ENCODE measurements at regions not wholly inside any gene's neighbourhood (a gene's known extent, or its start where the extent isn't known, plus 50 kb on each side); places are given as distances from the start of the nearest gene placed in this dataset.

DNA sequence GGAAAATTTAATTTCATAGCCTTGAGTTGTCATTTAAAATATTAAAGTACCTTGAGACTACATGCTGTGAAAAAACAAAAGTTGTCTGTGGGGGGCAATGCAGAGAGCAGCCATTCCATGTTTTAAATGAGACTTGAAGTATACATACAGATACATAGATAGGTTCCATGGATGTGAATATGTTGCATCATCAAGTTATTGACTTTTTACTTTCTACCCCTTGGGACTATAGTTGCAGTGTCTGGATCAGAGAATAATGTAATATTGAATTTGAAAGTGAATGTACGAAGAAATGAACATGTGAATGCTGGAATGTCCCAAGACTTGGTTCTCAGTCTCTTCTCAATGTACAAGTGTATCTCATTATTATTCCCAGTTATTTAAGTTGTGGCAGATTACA, 751.0 kb downstream of the MRPL39 start:
- no peak for DNase-seq

DNA sequence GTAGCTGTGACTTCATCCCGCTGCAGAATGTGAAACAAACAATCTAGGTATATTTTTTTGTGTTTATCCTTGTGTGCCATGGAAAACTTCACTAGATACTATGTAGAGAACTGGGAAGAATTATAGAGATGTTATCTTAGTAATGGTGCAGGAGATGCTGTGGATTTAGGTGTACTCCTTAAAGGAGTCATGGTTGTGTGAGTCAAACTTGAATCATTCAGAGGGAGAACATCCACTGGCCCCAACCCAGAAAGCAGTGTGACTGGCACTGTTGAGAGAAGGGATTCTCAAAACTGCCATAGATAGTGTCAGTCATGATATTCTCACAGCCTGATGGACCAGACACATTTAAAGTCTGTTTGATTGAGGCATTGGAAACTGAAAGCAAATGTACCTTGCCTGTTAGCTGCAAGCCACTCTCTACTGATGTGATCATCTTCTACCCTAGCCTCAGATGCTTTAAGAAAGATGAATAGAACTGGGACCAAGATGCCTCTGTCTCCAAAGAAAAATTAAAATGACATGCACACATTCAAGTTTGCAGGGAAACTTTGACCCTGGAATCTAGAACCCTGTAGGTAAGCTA, 754.6 kb downstream of the MRPL39 start:
- no peak for DNase-seq

DNA sequence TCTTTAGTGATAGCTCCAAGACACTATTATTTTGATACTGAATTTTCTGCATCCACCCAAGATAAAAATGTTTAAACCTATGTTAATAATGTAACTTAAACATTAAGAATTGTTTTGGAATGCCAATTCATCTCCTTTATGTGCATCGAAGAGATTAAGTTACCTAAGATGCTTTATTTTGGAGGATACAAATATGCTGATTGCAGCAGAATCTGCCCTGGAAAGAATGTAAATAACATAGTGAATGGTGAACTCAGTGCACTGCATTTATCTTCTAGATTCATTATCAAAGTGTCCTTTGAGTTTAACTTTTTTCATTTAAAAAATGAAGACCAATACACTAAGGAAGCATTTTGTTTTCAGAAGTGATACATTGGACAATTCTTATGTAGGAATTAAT, 757.2 kb downstream of the MRPL39 start:
- no peak for DNase-seq

DNA sequence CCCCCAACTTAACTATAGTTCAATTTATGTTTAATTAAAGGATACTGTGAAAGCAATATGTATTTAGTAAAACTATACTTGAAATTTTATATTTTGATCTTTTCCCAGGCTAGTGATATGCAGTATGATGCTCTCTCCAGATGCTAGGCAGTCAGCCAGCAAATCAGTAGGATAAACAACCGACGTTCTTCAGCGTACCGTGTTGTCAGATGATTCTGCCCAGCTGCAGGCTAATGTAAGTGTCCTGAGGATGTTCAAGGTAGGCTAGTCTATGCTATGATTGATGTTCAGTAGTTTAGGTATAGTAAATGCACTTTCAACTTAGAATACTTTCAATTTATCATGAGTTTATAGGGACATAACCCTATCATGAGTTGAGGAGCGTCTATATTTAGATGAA, 762.6 kb downstream of the MRPL39 start:
- no peak for DNase-seq

DNA sequence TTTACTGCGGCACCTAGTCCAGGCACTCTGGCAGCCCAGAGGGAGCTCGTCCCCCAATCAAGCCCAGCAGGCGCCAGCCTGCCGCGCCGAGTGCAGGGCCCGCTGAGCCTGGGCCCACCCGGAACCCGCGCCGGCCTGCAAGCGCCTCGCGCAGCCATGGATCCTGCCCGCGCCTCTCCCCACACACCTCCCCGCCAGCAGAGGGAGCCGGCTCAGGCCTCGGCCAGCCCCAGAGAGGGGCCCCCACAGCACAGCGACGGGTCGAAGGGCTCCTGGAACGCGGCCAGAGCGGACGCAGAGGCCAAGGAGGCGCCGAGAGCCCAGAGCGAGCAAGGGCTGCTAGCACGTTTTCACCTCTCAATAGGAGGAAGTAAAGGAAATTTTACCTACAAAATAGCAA, 767.0 kb downstream of the MRPL39 start:
- DNase-seq, result no peak

DNA sequence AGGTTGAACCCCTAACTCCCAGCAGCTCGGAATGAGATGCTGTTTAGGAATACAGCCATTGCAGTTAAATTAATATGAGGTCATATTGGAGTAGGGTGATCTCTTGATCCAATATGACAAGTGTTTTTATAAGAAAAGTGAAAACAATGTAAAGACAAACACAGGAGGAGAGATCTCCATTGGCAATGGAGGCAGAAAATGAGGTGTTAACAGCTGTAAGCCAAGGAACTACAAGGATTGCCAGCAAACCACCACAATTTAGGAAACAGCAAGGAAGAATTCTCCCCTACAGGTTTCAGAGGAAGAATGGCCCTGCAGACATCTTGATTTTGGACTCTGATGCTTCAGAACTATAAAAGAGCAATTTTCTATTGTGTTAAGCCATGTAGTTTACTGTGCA, 774.3 kb downstream of the MRPL39 start:
- no peak for DNase-seq

DNA sequence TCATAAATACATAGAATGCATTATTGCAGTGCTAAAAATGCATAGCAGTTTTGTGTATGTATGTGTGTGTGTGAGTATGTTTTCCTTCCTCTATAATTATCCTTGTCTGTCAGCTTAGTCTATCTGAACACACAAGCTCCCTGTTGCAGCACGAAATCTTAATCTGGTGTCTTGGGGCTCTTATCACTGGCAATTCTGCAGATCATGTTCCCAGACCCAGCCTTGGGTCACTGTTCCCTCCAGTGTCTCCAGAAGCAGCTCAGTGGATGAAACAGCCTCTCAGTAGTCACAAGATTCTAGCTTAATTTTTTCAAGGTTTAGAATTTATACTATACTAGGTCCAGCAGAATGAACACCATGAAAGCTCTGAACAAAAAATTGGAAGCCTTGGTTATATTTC, 777.9 kb downstream of the MRPL39 start:
- no peak for DNase-seq

DNA sequence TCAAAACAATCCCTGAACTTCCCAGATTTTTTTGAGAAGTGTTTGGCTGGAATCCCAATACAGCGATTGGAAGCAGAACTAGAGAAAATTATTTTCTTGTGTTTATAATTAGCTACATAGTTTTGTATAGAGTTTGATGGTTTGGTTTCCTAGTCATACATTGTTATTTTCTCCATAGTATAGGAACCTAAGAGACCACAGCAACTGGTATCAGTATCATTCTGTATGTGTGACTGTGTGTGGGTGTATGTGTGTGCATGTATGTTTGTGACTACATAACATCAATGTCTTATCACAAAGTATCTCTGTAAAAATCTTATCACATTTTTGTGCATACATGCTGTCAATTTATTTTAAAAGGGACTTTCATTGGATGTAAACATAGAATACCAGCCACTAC, 780.5 kb downstream of the MRPL39 start:
- no peak for DNase-seq

DNA sequence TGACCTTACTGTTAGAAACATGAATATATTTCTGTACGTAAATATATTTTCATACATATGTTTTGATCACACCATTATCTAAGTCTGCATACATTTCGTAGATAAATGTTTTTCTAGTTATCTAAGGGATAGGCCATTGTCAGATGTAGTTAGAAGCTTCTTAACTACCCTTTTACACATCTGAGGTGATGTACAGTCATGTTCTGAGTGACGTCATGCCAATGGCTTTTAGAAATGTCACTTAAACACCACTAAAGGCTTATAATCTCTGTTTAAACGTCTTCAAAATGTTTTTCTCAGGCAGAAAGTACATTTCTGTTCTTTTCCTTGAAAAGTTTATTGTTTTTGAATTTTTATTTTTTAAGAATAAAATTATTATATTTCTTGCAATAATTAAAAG, 781.9 kb downstream of the MRPL39 start:
- no peak for DNase-seq

DNA sequence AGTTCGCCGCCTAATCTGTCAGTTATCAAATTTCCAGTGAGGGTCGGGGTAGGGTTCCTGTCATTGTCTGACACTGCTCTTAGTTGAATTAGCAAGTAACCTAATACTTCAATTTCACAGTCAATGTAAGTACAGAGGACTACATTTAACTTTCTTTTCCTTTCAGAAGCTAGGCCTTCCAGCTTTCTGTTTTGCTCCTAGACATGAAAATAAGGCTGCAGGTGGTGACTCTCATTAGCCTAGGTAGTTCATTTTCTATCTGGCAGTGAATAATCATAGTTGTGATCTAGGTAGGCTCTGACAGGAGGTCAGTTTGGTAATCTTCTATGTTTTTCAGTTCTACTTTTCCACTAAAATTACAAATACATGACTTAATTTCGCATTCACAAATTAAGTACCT, 783.1 kb downstream of the MRPL39 start:
- no peak for DNase-seq

DNA sequence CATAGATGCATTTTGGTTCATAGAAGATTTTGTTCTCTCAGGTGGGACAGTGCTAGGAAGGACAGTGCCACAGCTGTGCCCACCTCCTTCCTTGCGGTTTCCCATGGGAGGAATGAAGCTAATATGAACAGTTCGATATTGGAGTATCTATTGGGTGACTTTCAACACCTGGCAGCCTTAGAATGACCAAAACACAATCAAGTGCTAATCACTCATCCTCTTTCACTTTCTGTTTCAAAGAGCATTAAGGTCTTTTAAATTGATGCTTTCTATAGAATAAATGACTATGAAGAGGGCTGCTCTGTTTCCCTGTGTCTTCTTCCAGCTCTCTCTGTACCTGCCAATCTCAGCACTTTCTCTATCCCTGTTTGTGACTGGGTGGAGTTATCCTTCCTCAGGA, 784.0 kb downstream of the MRPL39 start:
- DNase-seq, result no peak

DNA sequence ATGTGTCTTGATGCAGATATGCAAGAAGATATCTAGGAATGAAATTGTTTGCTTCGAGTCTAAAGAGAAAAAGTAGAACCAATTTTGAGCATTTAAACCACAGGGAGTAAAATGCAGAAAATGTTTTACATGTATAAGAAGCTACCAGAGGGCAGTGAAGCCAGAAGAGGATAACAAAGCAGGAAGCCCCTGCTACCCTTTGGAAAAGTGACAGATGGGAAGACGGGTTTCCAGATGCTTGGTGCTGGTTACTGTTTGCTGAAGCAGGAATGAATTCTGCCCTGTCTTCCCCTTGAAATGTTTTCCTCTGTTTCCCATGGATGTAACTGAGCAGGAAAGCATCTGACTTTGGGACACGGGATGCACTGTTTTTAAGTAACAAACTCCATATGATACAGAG, 822.2 kb downstream of the MRPL39 start:
- DNase-seq, result no peak

DNA sequence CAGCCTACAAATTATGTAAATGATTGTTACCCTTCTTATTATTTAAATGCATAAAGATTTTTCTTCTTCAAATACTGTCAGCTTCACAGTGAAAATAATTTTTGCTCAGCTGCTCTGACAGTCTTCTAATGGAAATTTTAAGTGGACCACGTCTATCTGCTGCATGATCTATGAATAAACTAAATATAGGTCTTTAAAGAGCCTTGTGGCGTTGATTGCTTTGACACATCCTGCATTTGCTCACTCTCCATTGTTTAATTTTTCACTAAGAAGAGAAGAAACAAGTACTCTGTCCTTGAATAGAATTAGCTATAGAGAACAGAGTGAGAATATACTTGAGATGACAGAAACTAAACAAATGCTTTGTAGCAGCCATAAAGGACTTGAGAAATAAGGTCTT, 826.1 kb downstream of the MRPL39 start:
- no peak for DNase-seq

DNA sequence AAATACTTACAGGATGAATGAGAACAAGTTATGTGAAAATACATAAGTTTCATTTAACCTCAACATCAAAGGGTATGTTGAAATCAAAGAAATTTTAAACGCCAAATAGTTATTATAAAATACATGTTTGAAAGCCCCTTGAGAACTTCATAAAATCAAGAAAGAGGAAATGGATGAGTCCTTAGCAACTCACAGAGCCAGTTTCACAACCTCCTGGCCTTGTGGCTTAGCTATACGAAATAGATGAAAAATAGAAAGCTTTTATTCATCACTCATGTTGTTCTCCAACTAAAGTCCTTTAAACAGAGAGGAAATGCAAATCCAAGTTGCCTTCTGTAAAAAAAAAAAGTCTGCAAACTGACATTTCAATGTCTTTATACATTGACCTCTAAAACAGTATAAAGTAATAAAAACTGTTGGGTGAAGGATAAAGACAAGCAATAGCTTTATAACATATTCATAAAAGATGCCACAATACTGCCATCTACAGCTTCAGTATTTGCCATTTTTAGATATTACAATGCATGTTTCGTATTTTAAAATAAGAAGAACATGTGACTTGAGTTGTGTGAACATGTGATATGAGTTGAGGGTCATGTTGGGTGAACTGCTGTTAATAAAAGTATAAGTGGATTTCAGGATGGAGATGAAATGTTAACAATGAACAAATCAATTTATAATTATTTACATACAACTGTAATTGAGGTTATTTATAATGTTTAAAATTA, 847.8 kb downstream of the MRPL39 start:
- DNase-seq, result no peak

DNA sequence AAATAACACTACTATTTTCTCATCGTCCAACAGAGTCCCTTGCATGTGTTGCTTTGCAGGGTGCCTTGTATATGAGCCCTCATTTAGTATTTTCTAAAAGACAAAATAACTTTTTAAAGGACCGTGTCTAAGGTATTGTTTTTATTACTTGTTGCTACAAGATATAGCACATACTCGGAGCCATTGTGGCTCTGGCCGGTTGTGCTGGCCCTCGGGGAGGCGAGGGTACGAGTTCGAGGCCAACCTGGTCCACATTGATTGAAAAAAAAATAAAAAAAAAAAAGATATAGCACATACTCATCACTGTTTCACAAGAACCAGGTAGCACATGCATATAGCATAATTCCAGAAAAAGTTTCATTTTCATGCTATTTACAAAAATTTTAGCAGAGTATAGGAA, 869.2 kb downstream of the MRPL39 start:
- DNase-seq, result no peak

DNA sequence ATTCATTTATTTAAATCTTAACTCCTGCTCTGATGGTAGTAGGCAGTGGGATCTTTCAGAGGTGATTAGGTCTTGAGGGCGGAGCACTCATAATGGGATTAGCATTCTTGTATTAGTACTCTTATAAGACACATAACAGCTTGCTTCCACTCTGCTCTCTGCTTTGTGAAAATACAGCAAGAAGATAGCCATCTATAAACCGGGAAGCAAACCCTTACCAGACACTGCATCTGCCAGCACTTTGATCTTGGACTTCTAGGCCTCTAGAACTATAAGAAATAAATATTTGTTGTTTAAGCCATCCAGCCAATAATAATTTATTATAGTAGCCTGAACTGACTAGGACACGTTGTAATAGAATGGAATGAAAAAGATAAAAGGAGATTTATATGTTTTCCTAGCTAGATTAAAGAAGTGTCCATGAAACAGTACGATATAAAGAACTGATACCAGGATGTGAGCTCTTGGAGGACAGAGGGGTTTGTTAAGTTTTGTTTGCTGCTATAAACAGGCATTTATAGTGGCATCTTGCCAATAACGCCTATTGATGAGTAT, 869.9 kb downstream of the MRPL39 start:
- no peak for DNase-seq

DNA sequence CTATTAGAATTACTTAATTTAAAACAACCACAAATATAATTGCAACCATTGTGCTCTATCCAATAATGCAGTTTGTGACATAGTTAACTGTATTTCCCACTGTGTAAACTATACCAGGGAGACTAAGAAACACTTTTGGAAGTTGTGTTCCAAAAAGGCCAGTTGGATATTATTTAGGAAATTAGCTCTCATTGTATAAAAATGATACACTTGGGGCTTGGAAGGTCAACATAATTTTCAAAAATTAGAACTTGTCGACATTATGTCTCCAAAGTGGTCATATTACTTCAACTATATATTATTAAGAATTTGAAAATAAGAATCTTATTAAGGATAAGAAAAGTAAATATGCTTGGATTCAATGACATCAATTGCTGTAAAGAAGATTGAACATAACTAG, 876.6 kb downstream of the MRPL39 start:
- DNase-seq, result no peak

DNA sequence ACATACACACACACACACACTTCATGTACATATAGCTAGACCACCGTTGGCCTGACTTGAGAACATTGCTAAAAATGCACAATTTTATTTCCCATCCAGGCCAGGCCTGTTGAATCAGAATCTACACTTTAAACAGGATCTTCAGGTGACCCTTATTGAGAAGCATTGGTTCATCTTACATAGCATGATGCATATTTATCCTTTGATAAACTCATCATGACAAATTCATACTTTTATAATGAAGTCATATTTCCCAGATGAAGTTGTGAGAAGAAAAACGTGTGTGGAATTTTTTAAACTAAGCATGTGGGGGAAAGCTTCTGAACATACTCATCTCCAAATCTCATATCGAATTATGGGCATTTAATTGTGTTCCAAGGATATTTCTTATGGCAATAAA, 877.7 kb downstream of the MRPL39 start:
- DNase-seq, result no peak

DNA sequence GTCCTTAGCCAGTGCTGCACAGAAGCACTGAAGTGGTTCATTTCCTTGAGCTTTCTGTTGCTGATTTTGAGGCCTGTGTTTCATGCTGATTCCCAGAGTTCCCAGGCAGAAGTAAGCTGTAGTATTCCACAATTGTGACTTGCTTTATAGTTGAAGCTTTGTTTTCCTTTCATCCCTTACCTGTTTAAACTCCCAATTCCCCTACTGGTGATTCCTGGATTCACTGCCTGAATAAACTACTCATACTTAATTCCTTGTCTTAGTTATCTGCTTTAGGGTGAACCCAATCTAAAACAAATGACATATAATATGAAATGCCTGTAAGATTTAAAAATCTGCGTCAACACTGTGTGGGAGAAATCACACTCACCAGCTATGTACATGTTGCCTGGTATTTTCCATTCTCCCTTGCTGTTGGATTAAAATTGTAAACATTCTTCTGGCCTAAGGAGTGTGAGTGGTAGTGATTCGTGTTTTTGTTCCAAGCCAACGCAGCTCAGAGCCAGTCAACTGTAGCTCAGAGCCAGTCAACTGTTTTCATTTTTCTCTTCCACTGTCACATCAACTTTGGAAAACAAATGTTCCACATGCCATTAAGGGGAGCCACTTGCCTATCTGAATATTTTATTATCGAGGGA, 879.4 kb downstream of the MRPL39 start:
- DNase-seq, result no peak

DNA sequence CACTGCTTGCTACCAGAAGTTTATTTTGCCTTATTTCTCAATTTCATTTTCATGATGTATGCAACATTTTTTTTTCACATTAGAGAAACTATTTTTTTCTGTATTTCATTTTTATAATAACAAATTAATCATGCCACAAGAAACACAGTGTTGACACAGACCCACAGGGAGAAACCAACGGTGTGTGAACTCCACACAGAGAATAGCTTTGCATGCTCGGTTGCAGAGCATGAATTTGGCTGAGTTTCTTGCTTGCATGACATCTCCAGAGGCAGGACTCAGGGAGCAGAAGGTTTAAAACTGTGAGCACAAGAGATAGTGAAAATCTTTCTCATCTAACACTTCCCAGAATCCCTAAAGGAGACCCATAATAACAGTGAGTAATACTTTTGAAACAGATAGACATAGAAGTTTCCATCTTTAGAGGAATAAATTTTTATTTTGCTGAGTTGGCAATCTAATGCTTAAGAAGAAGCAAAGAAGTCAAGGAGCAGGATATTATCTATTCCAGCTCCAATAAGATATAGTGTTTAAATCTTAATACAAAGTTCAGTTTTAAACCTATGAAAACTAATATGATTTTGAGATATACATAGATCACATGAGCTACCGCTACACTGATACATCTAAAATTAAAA, 890.9 kb downstream of the MRPL39 start:
- no peak for DNase-seq

DNA sequence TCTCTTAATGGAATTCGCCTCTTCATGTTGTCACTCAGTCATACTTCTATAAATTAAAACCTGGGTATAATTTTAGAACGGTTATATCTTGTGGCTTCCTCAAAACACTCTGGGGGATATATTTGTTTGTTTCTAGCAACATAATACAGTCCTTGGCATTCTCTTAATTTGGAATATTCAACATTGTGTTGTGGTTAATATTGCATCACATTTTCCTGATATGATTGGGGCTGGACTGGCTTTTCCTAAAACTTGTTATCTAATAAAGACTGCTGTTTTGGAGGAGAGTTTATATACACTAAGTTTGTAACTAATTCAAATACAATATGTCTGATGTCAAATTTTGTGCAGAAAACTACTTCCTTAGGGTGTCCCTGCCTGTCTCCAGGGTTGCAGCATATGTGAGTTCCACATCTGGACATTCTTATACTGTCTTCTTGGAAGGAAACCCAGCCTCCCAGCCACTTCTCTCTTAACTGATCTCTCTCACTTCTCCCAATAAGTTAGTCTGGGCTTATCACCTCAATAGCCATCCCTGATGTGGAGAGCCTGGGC, 892.6 kb downstream of the MRPL39 start:
- no peak for DNase-seq

DNA sequence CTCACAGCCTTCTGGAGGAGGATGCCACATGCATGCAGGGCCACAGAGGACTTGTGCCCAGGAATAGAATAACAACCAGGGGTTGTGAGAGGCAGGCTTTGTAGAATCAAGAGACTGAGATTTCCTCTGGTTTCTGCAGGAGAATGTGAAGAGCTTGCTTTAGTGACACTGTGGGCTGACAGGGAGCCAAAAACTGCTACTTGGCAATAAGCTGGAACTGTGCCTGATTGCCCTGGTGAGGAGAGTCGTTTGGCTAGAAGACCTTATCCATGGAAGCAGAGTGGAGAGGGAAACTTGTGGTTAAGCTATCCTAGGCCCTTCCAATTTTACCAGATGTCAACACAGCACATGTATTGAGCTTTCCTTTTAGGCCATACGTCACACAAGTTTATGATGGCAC, 902.1 kb downstream of the MRPL39 start:
- no peak for DNase-seq

DNA sequence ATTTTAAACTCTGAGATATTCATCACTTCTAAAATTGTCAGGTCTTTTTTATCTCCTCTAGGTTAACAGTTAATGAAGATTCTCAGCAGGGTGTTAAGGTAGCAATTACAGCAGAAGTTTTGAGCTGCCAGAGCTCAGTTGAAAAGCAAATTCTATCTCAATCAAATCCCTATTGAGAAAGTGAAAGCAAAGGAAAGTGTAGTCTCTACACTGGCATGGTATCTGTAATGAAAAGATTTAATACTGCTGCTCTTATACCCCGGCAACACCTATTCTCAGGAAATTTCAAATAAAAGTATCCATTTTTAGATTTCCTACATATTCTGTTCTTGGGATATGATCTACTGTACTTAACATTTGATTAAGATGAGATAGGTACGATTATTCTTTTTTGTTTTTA, 913.5 kb downstream of the MRPL39 start:
- DNase-seq, result no peak

DNA sequence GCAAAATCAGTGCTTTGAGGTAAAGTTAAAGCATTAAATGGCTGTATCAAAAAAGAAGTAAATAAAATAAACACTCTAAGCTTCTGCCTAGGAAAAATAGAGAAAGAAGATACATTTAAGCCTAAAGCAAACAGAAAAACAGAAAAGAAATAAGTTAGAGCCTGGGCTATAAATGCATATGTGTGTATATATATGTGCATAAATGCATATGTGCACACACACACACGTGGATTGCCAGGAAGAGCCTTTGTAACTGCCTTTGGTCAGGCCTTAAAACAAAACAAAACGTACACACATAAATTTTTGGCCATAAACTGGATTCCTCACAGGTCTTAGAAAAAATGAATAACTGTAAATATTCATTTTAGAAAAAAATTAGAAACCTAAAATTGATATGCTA, 925.8 kb downstream of the MRPL39 start:
- no peak for DNase-seq

All from activated CD8-positive, alpha-beta memory T cell treated with anti-CD3 and anti-CD28 coated beads, Interleukin-2, amount 50 U/mL, for 48 hours (primary cell).